HEK293 (cell line): ENCODE measurements at regions not wholly inside any gene's neighbourhood (a gene's known extent, or its start where the extent isn't known, plus 50 kb on each side); places are given as distances from the start of the nearest gene placed in this dataset.

ENCODE experiments used
- MYNN ChIP-seq: fragments of 450-650 bp; formaldehyde crosslinking; IDR thresholded peaks from 2 replicates; pipeline ENCODE4 v1.5.1; 2016; ENCODE audit warnings: missing biosample characterization, missing genetic modification characterization, borderline replicate concordance
- REST ChIP-seq: fragments of 450-650 bp; formaldehyde crosslinking; IDR thresholded peaks from 2 replicates; pipeline ENCODE4 v1.5.1; 2016; ENCODE audit warnings: missing biosample characterization, missing genetic modification characterization
- ZBTB17 ChIP-seq: fragments of 450-650 bp; formaldehyde crosslinking; IDR thresholded peaks from 2 replicates; pipeline ENCODE4 v1.5.1; 2016; ENCODE audit warnings: missing biosample characterization, missing genetic modification characterization
- ZNF24 ChIP-seq: fragments of 450-650 bp; formaldehyde crosslinking; IDR thresholded peaks from 2 replicates; pipeline ENCODE4 v1.5.1; 2016; ENCODE audit warnings: missing biosample characterization, missing genetic modification characterization
- ZNF274 ChIP-seq, 2 experiments: fragments of 200-500 bp in 1 of 2; fragments of 450-650 bp in 1 of 2; sonication (Bioruptor generic) in 1 of 2; formaldehyde crosslinking in 1 of 2; IDR thresholded peaks; 2 replicates each; pipeline versions ENCODE4 v1.5.1 to v1.6.1; 2014 to 2016; ENCODE audit warnings: borderline replicate concordance in 1 of 2, inconsistent platforms in 1 of 2, low read length in 1 of 2, missing biosample characterization in 1 of 2, missing genetic modification characterization in 1 of 2
- ZNF626 ChIP-seq: fragments of 450-650 bp; sonication (Bioruptor Pico); formaldehyde crosslinking; IDR thresholded peaks from 2 replicates; pipeline ENCODE4 v1.5.1; 2018; ENCODE audit warnings: missing biosample characterization, missing genetic modification characterization, inconsistent platforms
- TF ChIP-seq, protein P1 (sequence below): fragments of 450-650 bp; formaldehyde crosslinking; IDR thresholded peaks from 2 replicates; pipeline ENCODE4 v1.5.1; 2016; ENCODE audit warnings: missing biosample characterization, missing genetic modification characterization

GRCh38 chr5:135174315-135175096 lies 140.5 kb upstream of the PITX1 start:
- TF ChIP-seq, protein P1, sequence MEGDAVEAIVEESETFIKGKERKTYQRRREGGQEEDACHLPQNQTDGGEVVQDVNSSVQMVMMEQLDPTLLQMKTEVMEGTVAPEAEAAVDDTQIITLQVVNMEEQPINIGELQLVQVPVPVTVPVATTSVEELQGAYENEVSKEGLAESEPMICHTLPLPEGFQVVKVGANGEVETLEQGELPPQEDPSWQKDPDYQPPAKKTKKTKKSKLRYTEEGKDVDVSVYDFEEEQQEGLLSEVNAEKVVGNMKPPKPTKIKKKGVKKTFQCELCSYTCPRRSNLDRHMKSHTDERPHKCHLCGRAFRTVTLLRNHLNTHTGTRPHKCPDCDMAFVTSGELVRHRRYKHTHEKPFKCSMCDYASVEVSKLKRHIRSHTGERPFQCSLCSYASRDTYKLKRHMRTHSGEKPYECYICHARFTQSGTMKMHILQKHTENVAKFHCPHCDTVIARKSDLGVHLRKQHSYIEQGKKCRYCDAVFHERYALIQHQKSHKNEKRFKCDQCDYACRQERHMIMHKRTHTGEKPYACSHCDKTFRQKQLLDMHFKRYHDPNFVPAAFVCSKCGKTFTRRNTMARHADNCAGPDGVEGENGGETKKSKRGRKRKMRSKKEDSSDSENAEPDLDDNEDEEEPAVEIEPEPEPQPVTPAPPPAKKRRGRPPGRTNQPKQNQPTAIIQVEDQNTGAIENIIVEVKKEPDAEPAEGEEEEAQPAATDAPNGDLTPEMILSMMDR (tag by site-specific recombination), result no peak
- no peak for TF ChIP-seq ZNF626 (tag by site-specific recombination)
- TF ChIP-seq MYNN, result no peak
- TF ChIP-seq ZNF274 (IDR thresholded peaks at IDR 0.05; ENCODE audit: low read length), result no peak
- TF ChIP-seq ZNF274 (tag by site-specific recombination; IDR thresholded peaks at IDR 0.05; ENCODE audit: borderline replicate concordance), result no peak
- TF ChIP-seq REST (tag by site-specific recombination), result no peak
- no peak for TF ChIP-seq ZNF24
- no peak for TF ChIP-seq ZBTB17
